CD4-positive, alpha-beta T cell (primary cell): ENCODE measurements at regions not wholly inside any gene's neighbourhood (a gene's known extent, or its start where the extent isn't known, plus 50 kb on each side); places are given as distances from the start of the nearest gene placed in this dataset.

Source experiments
- ATAC-seq: fragments of 200-7000 bp; cut with Tn5 transposase; one replicate; pipeline ENCODE4 v1.10.0; 2022; ENCODE audit warnings: mild to moderate bottlenecking; ENCODE audit not compliant: poor library complexity
- CTCF ChIA-PET: fragments of 350-600 bp; sonication (Branson Sonifier 250); formaldehyde crosslinking; loops from one replicate; lab custom pipeline; 2021; ENCODE audit warnings: antibody characterized with exemption, inconsistent platforms; lab: Charles Lee
- POLR2A ChIA-PET: fragments of 350-600 bp; sonication (Branson Sonifier 250); formaldehyde crosslinking; loops from one replicate; lab custom pipeline; 2021; ENCODE audit warnings: antibody characterized with exemption, inconsistent platforms; lab: Charles Lee
- DNase-seq, 14 experiments: peaks; one replicate each; pipeline ENCODE4 v3.0.0-alpha.2; 2013 to 2020; ENCODE audit warnings: mixed read lengths in 2 of 14
- H3K27ac ChIP-seq, 2 donors: one replicate each; pipeline versions ENCODE4 v1.5.1 to v1.7.0; 2013; ENCODE audit warnings: low read length in 2 of 2, low read depth in 1 of 2, mild to moderate bottlenecking in 1 of 2
- H3K27me3 ChIP-seq, 2 experiments: 1 replicate in 1 of 2; 2 replicates in 1 of 2; pipeline versions ENCODE4 v1.6.1 to v1.7.0; 2013; ENCODE audit warnings: low read length in 2 of 2, control low read depth in 1 of 2, mild to moderate bottlenecking in 1 of 2, moderate library complexity in 1 of 2; ENCODE audit not compliant: insufficient read depth in 2 of 2, control insufficient read depth in 1 of 2
- H3K36me3 ChIP-seq: one replicate; pipeline ENCODE4 v1.6.1; 2013; ENCODE audit warnings: low read length, control low read depth; ENCODE audit not compliant: insufficient read depth
- H3K4me1 ChIP-seq: one replicate; pipeline ENCODE4 v1.6.1; 2013; ENCODE audit warnings: low read length, control low read depth; ENCODE audit not compliant: insufficient read depth
- H3K4me3 ChIP-seq: one replicate; pipeline ENCODE4 v1.5.1; 2013; ENCODE audit warnings: mild to moderate bottlenecking, low read length, moderate library complexity
- H3K9me3 ChIP-seq, 2 experiments: 1 replicate in 1 of 2; 2 replicates in 1 of 2; pipeline versions ENCODE4 v1.6.1 to v1.7.0; 2013; ENCODE audit warnings: low read length in 2 of 2, mild to moderate bottlenecking in 2 of 2, control low read depth in 1 of 2, moderate library complexity in 1 of 2; ENCODE audit not compliant: control insufficient read depth in 1 of 2, insufficient read depth in 1 of 2
- H3K27ac Mint-ChIP-seq: one replicate; pipeline ENCODE4 v1.8.0; 2020; ENCODE audit warnings: mixed read lengths
- H3K27me3 Mint-ChIP-seq: one replicate; pipeline ENCODE4 v1.8.0; 2021; ENCODE audit warnings: mixed read lengths
- H3K36me3 Mint-ChIP-seq: one replicate; pipeline ENCODE4 v1.8.0; 2021; ENCODE audit warnings: low read depth, mixed read lengths
- H3K4me1 Mint-ChIP-seq: one replicate; pipeline ENCODE4 v1.8.0; 2021; ENCODE audit warnings: low read depth, mixed read lengths
- H3K4me3 Mint-ChIP-seq: one replicate; pipeline ENCODE4 v1.8.0; 2020; ENCODE audit warnings: mild to moderate bottlenecking, mixed read lengths
- H3K9me3 Mint-ChIP-seq: one replicate; pipeline ENCODE4 v1.8.0; 2020; ENCODE audit warnings: mixed read lengths
- CTCF ChIP-seq: fragments of 200-600 bp; IDR thresholded peaks from one replicate; pipeline ENCODE4 v1.8.0; 2022; ENCODE audit warnings: antibody characterized with exemption, mild to moderate bottlenecking
- intact Hi-C, 2 experiments: fragments of 100-400 bp; cut with DNase I in 1 of 2; cut with micrococcal nuclease in 1 of 2; formaldehyde crosslinking; loops; one replicate each; pipeline versions ENCODE4 v1.15.1 to v1.9.0; 2023 to 2025; cut with DNase I, micrococcal nuclease

- no peaks in the 10 kb centered on the region for H3K36me3 Mint-ChIP-seq
- no peaks in the 10 kb centered on the region for H3K27me3 ChIP-seq
- TF ChIP-seq CTCF, result no peak
- H3K4me1 ChIP-seq, result no peaks in the 10 kb centered on the region
- POLR2A ChIA-PET, result no interaction called here
- no peak overlapping the region for H3K27ac Mint-ChIP-seq
- no peaks in the 10 kb centered on the region for H3K9me3 ChIP-seq
- ATAC-seq (no peak), DNase-seq (no peak)
- CTCF ChIA-PET, result no interaction called here
- no peak overlapping the region for H3K27ac ChIP-seq
- H3K9me3 Mint-ChIP-seq, result no peaks in the 10 kb centered on the region
- no peak overlapping the region for H3K4me3 Mint-ChIP-seq
- H3K4me1 Mint-ChIP-seq, result no peaks in the 10 kb centered on the region
- H3K36me3 ChIP-seq, result no peaks in the 10 kb centered on the region
- no peak overlapping the region for H3K4me3 ChIP-seq
- intact Hi-C loops, result no loop called here
- peaks cover 10% of the 10 kb centered on the region for H3K27me3 Mint-ChIP-seq
Observed at GRCh38 chr11:19594326-19594725, 118.3 kb upstream of the NAV2 start.

- H3K27me3 Mint-ChIP-seq, result peaks cover 12% of the 10 kb centered on the region
- Histone ChIP-seq H3K4me3 (no peak overlapping the region), H3K27ac (no peak overlapping the region), H3K4me1 (no peaks in the 10 kb centered on the region), H3K36me3 (no peaks in the 10 kb centered on the region), H3K9me3 (no peaks in the 10 kb centered on the region), H3K27me3 (no peaks in the 10 kb centered on the region)
- ChIA-PET CTCF (interaction anchor here (0.7 kb wide), 1 partner anchor 1147 kb away, joined by 3 read pairs; no protein-coding TSS in a partner anchor), POLR2A (no interaction called here)
- H3K4me1 Mint-ChIP-seq, result no peaks in the 10 kb centered on the region
- H3K4me3 Mint-ChIP-seq, result no peak overlapping the region
- H3K27ac Mint-ChIP-seq, result no peak overlapping the region
- H3K9me3 Mint-ChIP-seq, result no peaks in the 10 kb centered on the region
- H3K36me3 Mint-ChIP-seq, result no peaks in the 10 kb centered on the region
- DNase-seq (no peak), ATAC-seq (no peak)
- no peak for TF ChIP-seq CTCF
- intact Hi-C loops, result no loop called here
Observed at GRCh38 chr11:19592842-19593241, 119.8 kb upstream of the NAV2 start.

GRCh38 chr11:19589567-19590260, 122.9 kb upstream of the NAV2 start:
- POLR2A ChIA-PET, result no interaction called here
- Histone ChIP-seq H3K4me1 (no peaks in the 10 kb centered on the region), H3K4me3 (no peak overlapping the region), H3K27me3 (no peaks in the 10 kb centered on the region), H3K27ac (no peak overlapping the region), H3K9me3 (no peaks in the 10 kb centered on the region), H3K36me3 (no peaks in the 10 kb centered on the region)
- Mint-ChIP-seq H3K36me3 (no peaks in the 10 kb centered on the region), H3K27me3 (peaks cover 30% of the 10 kb centered on the region), H3K9me3 (no peaks in the 10 kb centered on the region), H3K4me1 (no peaks in the 10 kb centered on the region), H3K27ac (no peak overlapping the region), H3K4me3 (no peak overlapping the region)
- ATAC-seq (no peak), DNase-seq (no peak)
- CTCF ChIA-PET, result no interaction called here
- no peak for TF ChIP-seq CTCF
- intact Hi-C loops, result no loop called here
